ENCODE measurements at regions not wholly inside any gene's neighbourhood (a gene's known extent, or its start where the extent isn't known, plus 50 kb on each side); places are given as distances from the start of the nearest gene placed in this dataset.
A peak's percentile ranks its signal among the peaks of the same experiment; 100 is the strongest.

GRCh38 chr2:6358985-6359384 is 506.7 kb downstream of the CMPK2 start:
- in situ Hi-C loops (cut with HindIII; ENCODE audit: extremely low pct_ligation_motif_present, low pct_unique_long_range_greater_than_20kb) (no loop called here), intact Hi-C loops (cut with micrococcal nuclease; ENCODE audit: unreplicated experiment) (no loop called here)
- BruUV-seq (replicated peaks): no TSS peak
- Histone ChIP-seq H3K36me3 (replicated peaks in 1 of 2; ENCODE audit: control insufficient read depth in 1 of 2, insufficient read depth in 2 of 2, low read length in 2 of 2) (no peaks in the 10 kb centered on the region), H3K4me2 (ENCODE audit: low read depth, low read length) (no peak overlapping the region), H4K20me1 (ENCODE audit: insufficient read depth, low read length) (no peaks in the 10 kb centered on the region), H3K79me2 (ENCODE audit: insufficient read depth, low read length) (no peaks in the 10 kb centered on the region), H3K9me3 (ENCODE audit: low read length) (peaks cover 34% of the 10 kb centered on the region), H3K4me3 (replicated peaks in 1 of 3; ENCODE audit: insufficient read depth in 1 of 3, low read depth in 2 of 3, low read length in 3 of 3) (no peak overlapping the region), H2AFZ (ENCODE audit: low read length) (no peak overlapping the region), H3K27ac (ENCODE audit: extremely low read length, insufficient read depth, low read length) (no peak overlapping the region), H3K9ac (ENCODE audit: insufficient read depth, low read depth, low read length) (no peak overlapping the region), H3K4me1 (ENCODE audit: insufficient read depth, low read length) (no peaks in the 10 kb centered on the region), H3K27me3 (ENCODE audit: control insufficient read depth in 1 of 2, insufficient read depth in 2 of 2, low read length in 2 of 2) (no peaks in the 10 kb centered on the region)
- TF ChIP-seq ZFP36L2 (CRISPR knock-in tag; IDR thresholded peaks at IDR 0.05) (no peak), KDM4B (CRISPR knock-in tag; IDR thresholded peaks at IDR 0.05) (no peak), GABPA (IDR thresholded peaks at IDR 0.05; ENCODE audit: low read depth, low read length) (no peak), GABPA (CRISPR knock-in tag; IDR thresholded peaks at IDR 0.05; ENCODE audit: low read depth) (no peak), SIX1 (CRISPR knock-in tag; IDR thresholded peaks at IDR 0.05; ENCODE audit: borderline replicate concordance) (no peak), ZKSCAN1 (IDR thresholded peaks at IDR 0.05; ENCODE audit: low read length) (no peak), ATF7 (IDR thresholded peaks at IDR 0.05) (peak; percentile 93), ATF7 (CRISPR knock-in tag; IDR thresholded peaks at IDR 0.05) (no peak), ZNF704 (CRISPR knock-in tag; IDR thresholded peaks at IDR 0.05; ENCODE audit: borderline replicate concordance) (no peak), CREB1 (IDR thresholded peaks at IDR 0.05) (peak; percentile 95), CREB1 (CRISPR knock-in tag; IDR thresholded peaks at IDR 0.05) (no peak), ZNF619 (CRISPR knock-in tag; IDR thresholded peaks at IDR 0.05) (no peak), CEBPB (IDR thresholded peaks at IDR 0.05; ENCODE audit: borderline replicate concordance, low read depth, low read length) (no peak), GLMP (CRISPR knock-in tag; IDR thresholded peaks at IDR 0.05; ENCODE audit: borderline replicate concordance) (no peak), MAFF (IDR thresholded peaks at IDR 0.05; ENCODE audit: low read depth, low read length) (peak; percentile 69), MAFK (conservative IDR thresholded peaks at IDR 0.05 in 1 of 2, IDR thresholded peaks at IDR 0.05 in 1 of 2; ENCODE audit: low read length in 2 of 2) (peak; percentile 72 to 90), ZHX1 (CRISPR knock-in tag; IDR thresholded peaks at IDR 0.05; ENCODE audit: low read depth) (no peak), ZNF747 (CRISPR knock-in tag; IDR thresholded peaks at IDR 0.05; ENCODE audit: borderline replicate concordance) (no peak)
- 25% methylated on average over 5 of the region's 5 CpGs for WGBS (ENCODE audit: low lambda C conversion rate)
- ChIA-PET CTCF (ENCODE audit: low intra/inter-chr PET ratio, low total read pairs) (no interaction called here), POLR2A (no interaction called here)
- no peak for ATAC-seq
- no peak for DNase-seq (ENCODE audit: low spot score)
- no peak for FAIRE-seq

Data from HepG2 (cell line).